K562 (cell line): ENCODE measurements at regions not wholly inside any gene's neighbourhood (a gene's known extent, or its start where the extent isn't known, plus 50 kb on each side); places are given as distances from the start of the nearest gene placed in this dataset.

Experiments
- ATAC-seq: fragments of 200-7000 bp; cut with Tn5 transposase; 3 replicates; pipeline ENCODE4 v1.9.1; 2020; ENCODE audit warnings: moderate library complexity
- BruUV-seq: library from RNA; stranded (reverse); fragments of 400-500 nt; replicated peaks from 2 replicates; lab custom pipeline; 2021; lab: Mats Ljungman, UMichigan
- CTCF ChIA-PET: fragments of 300-600 bp; formaldehyde crosslinking; extraction: SDS; loops from one replicate; lab custom pipeline; 2021; ENCODE audit warnings: low intra/inter-chr PET ratio; lab: Yijun Ruan, JAX
- POLR2A ChIA-PET: fragments of 300-600, 350-650 bp; sonication (Branson Sonifier 250); formaldehyde crosslinking; extraction: SDS; loops from one replicate; lab custom pipeline; 2021; ENCODE audit warnings: antibody characterized with exemption, inconsistent platforms; lab: Yijun Ruan, JAX
- DNase-seq, 4 experiments: peaks; one replicate each; pipeline versions ENCODE4 v3.0.0 to v3.0.0-alpha.2; 2011 to 2018; ENCODE audit warnings: low spot score in 3 of 4, mixed read lengths in 3 of 4; ENCODE audit errors: extremely low read depth in 1 of 4
- FAIRE-seq: peaks from 2 replicates; lab custom pipeline; 2011; peaks lifted over from hg19 to GRCh38; lab: Jason Lieb, UNC
- H2AFZ ChIP-seq: 2 replicates; pipeline ENCODE4 v1.6.0; 2011; ENCODE audit warnings: low read depth, low read length, control low read depth, inconsistent platforms
- H3K27ac ChIP-seq: fragments of 200-600 bp; 3 replicates; pipeline ENCODE4 v1.8.0; 2011; ENCODE audit warnings: low read depth, mild to moderate bottlenecking, control low read depth, inconsistent platforms, low read length, moderate library complexity, mixed read lengths; ENCODE audit errors: extremely low read depth
- H3K27me3 ChIP-seq, 2 experiments: fragments of 300-600 bp in 1 of 2; 2 replicates in 1 of 2; 3 replicates in 1 of 2; pipeline versions ENCODE4 v1.6.0 to v1.8.0; 2011; ENCODE audit warnings: inconsistent platforms in 2 of 2, low read length in 2 of 2, mild to moderate bottlenecking in 1 of 2, mixed read lengths in 1 of 2, moderate library complexity in 1 of 2; ENCODE audit not compliant: control insufficient read depth in 2 of 2, insufficient read depth in 2 of 2
- H3K36me3 ChIP-seq: fragments of 300-600 bp; 3 replicates; pipeline ENCODE4 v1.8.0; 2011; ENCODE audit warnings: mild to moderate bottlenecking, low read length, inconsistent platforms; ENCODE audit not compliant: control insufficient read depth, insufficient read depth
- H3K4me1 ChIP-seq, 2 experiments: fragments of 200-600 bp in 1 of 2; replicated peaks in 1 of 2; 2 replicates in 1 of 2; 3 replicates in 1 of 2; pipeline versions ENCODE4 v1.5.1 to v1.8.0; 2011; ENCODE audit warnings: inconsistent platforms in 2 of 2, low read length in 2 of 2, mild to moderate bottlenecking in 1 of 2, mixed read lengths in 1 of 2, moderate library complexity in 1 of 2; ENCODE audit not compliant: control insufficient read depth in 2 of 2, insufficient read depth in 2 of 2
- H3K4me2 ChIP-seq: 2 replicates; pipeline ENCODE4 v1.6.1; 2011; ENCODE audit warnings: low read length, control low read depth, inconsistent platforms, mixed read lengths; ENCODE audit not compliant: insufficient read depth
- H3K4me3 ChIP-seq: fragments of 200-600 bp; sonication (generic), shearing (Covaris generic); 2 replicates; pipeline ENCODE4 v1.5.1; 2016; ENCODE audit warnings: control low read depth, inconsistent platforms
- H3K79me2 ChIP-seq: fragments of 200-600 bp; 3 replicates; pipeline ENCODE4 v1.8.0; 2011; ENCODE audit warnings: low read length, inconsistent platforms; ENCODE audit not compliant: control insufficient read depth, insufficient read depth
- H3K9ac ChIP-seq, 2 experiments: 2 replicates each; pipeline versions ENCODE4 v1.6.0 to v1.6.1; 2011; ENCODE audit warnings: low read depth in 2 of 2, low read length in 2 of 2, control low read depth in 1 of 2, inconsistent platforms in 1 of 2, mild to moderate bottlenecking in 1 of 2, mixed read lengths in 1 of 2; ENCODE audit not compliant: insufficient read depth in 1 of 2
- H3K9me1 ChIP-seq: one replicate; pipeline ENCODE4 v1.6.0; 2011; ENCODE audit warnings: inconsistent platforms, mild to moderate bottlenecking, low read length, moderate library complexity; ENCODE audit not compliant: control insufficient read depth, insufficient read depth
- H3K9me3 ChIP-seq: replicated peaks from 2 replicates; pipeline ENCODE4 v1.5.1; 2011; ENCODE audit warnings: low read depth, low read length, inconsistent platforms; ENCODE audit not compliant: control insufficient read depth, insufficient read depth
- H4K20me1 ChIP-seq: replicated peaks from 2 replicates; pipeline ENCODE4 v1.6.1; 2011; ENCODE audit warnings: low read length, inconsistent platforms, mixed read lengths; ENCODE audit not compliant: control insufficient read depth, insufficient read depth
- ELF2 ChIP-seq: fragments of 250-450 bp; sonication (Bioruptor Pico); IDR thresholded peaks from 2 replicates; pipeline ENCODE4 v1.5.0; 2021; ENCODE audit warnings: mild to moderate bottlenecking
- HNRNPK ChIP-seq: fragments of 200-400 bp; formaldehyde crosslinking; IDR thresholded peaks from one replicate; pipeline ENCODE4 v1.6.1; 2018; ENCODE audit warnings: mild to moderate bottlenecking, low read depth, low read length; ENCODE audit not compliant: poor library complexity, severe bottlenecking
- NR2C1 ChIP-seq, 2 experiments: fragments of 450-650 bp; IDR thresholded peaks; 2 replicates each; pipeline ENCODE4 v1.6.1; 2017; ENCODE audit warnings: mild to moderate bottlenecking in 2 of 2, antibody characterized with exemption in 1 of 2, inconsistent platforms in 1 of 2, missing compliant biosample characterization in 1 of 2, missing genetic modification characterization in 1 of 2
- PCBP2 ChIP-seq: fragments of 200-400 bp; formaldehyde crosslinking; IDR thresholded peaks from 2 replicates; pipeline ENCODE4 v1.6.1; 2018; ENCODE audit warnings: low read length, low read depth, mild to moderate bottlenecking, moderate library complexity; ENCODE audit not compliant: poor library complexity, severe bottlenecking
- ZBTB2 ChIP-seq: fragments of 450-650 bp; IDR thresholded peaks from 2 replicates; pipeline ENCODE4 v1.6.1; 2016; ENCODE audit warnings: antibody characterized with exemption
- ZNF780A ChIP-seq: fragments of 250-450 bp; sonication (Bioruptor Pico); IDR thresholded peaks from 2 replicates; pipeline ENCODE4 v1.5.0; 2021; ENCODE audit warnings: mild to moderate bottlenecking
- WGBS: fragments of 100-300 bp; shearing (Covaris generic); methylation state at CpG from one replicate; pipeline ENCODE4 v1.1.6; 2016; ENCODE audit warnings: low coverage, mixed read lengths; ENCODE audit not compliant: insufficient coverage; ENCODE audit errors: missing lambda C conversion rate; 5-methylcytosine and 5-hydroxymethylcytosine counted together
- in situ Hi-C: fragments of 300-500 bp; cut with MboI; formaldehyde crosslinking; loops from 4 replicates; pipeline ENCODE4 v1.15.0; 2018; ENCODE audit warnings: inconsistent platforms, mixed read lengths
- intact Hi-C: fragments of 100-400 bp; cut with micrococcal nuclease; formaldehyde crosslinking; loops from 2 replicates; pipeline ENCODE4 v1.14.2; 2022

DNA sequence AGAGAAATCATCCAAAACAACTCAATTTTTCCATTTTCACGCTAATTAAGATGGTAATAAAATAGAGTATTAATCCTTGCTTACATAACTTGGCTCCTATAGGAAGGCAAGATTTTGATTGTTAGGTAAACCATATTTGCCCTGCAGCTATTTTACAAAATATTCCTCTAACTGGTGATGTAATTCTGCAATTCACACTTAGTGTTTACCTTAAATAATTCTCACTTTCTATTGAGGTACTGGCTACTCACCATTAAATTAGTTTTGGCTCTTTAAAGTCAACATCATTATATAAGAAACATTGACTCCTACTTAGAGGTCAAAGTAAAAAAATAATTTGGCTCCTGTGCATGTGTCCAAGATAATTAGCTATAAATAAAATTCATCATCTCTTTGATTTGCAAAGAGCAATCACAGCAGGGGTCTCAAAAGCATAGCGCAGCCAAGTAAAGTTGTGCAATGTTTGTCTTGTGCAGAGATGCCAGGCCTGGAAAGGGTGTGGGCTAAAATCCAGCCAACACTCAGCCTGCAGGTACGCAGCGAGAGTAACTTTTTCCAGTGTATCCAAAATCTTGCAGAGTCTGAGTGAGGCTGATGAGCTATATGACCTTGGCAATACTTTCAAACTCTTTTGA is 501.2 kb downstream of the MMUT start (continued):
- TF ChIP-seq NR2C1 (IDR thresholded peaks at IDR 0.05) (no peak), NR2C1 (tag; IDR thresholded peaks at IDR 0.05) (no peak), ZNF780A (CRISPR knock-in tag) (no peak), ZBTB2 (no peak)

GRCh38 chr6:48959251-48960060 is 503.6 kb downstream of the MMUT start:
- Histone ChIP-seq H3K27me3 (no peaks in the 10 kb centered on the region), H3K9me1 (no peaks in the 10 kb centered on the region), H3K9ac (no peak overlapping the region), H3K4me3 (no peak overlapping the region), H3K36me3 (no peaks in the 10 kb centered on the region), H3K27ac (no peak overlapping the region), H2AFZ (no peak overlapping the region), H3K79me2 (no peaks in the 10 kb centered on the region), H4K20me1 (no peaks in the 10 kb centered on the region), H3K4me1 (no peaks in the 10 kb centered on the region), H3K4me2 (no peak overlapping the region), H3K9me3 (no peaks in the 10 kb centered on the region; the same call in none of the 2 replicates)
- ChIA-PET POLR2A (no interaction called here), CTCF (no interaction called here)
- intact Hi-C loops, result no loop called here
- FAIRE-seq (no peak), DNase-seq (no peak), ATAC-seq (no peak)
- TF ChIP-seq ELF2 (CRISPR knock-in tag) (no peak), PCBP2 (peak; percentile 96), HNRNPK (peak; percentile 83)
- 2% methylated on average over 6 of the region's 6 CpGs for WGBS
- in situ Hi-C loops, result no loop called here
- BruUV-seq, result no TSS peak
